ENCODE measurements at regions not wholly inside any gene's neighbourhood (a gene's known extent, or its start where the extent isn't known, plus 50 kb on each side); places are given as distances from the start of the nearest gene placed in this dataset.

- in situ Hi-C loops (cut with MboI; ENCODE audit: low pct_unique_long_range_greater_than_20kb, low sequenced_read_pairs, unreplicated experiment), result no loop called here
- DNase-seq (ENCODE audit: low spot score), result no peak
- TF ChIP-seq CTCF (IDR thresholded peaks at IDR 0.05; ENCODE audit: extremely low read depth, insufficient read depth, missing control alignments), result no peak
Measured at GRCh38 chr16:49168126-49168525, 113.5 kb downstream of the CBLN1 start.

GRCh38 chr16:49165025-49165424, 116.6 kb downstream of the CBLN1 start:
- in situ Hi-C loops (cut with MboI; ENCODE audit: low pct_unique_long_range_greater_than_20kb, low sequenced_read_pairs, unreplicated experiment), result no loop called here
- no peak for TF ChIP-seq CTCF (IDR thresholded peaks at IDR 0.05; ENCODE audit: extremely low read depth, insufficient read depth, missing control alignments)
- no peak for DNase-seq (ENCODE audit: low spot score)

- DNase-seq (ENCODE audit: low spot score), result no peak
- TF ChIP-seq CTCF (IDR thresholded peaks at IDR 0.05; ENCODE audit: extremely low read depth, insufficient read depth, missing control alignments), result no peak
- in situ Hi-C loops (cut with MboI; ENCODE audit: low pct_unique_long_range_greater_than_20kb, low sequenced_read_pairs, unreplicated experiment), result no loop called here
Measured at GRCh38 chr16:49161191-49161590, 120.4 kb downstream of the CBLN1 start.

- no peak for TF ChIP-seq CTCF (IDR thresholded peaks at IDR 0.05; ENCODE audit: extremely low read depth, insufficient read depth, missing control alignments)
- DNase-seq (ENCODE audit: low spot score), result peak; percentile 19
- in situ Hi-C loops (cut with MboI; ENCODE audit: low pct_unique_long_range_greater_than_20kb, low sequenced_read_pairs, unreplicated experiment), result no loop called here
Measured at GRCh38 chr16:49158029-49158642, 123.5 kb downstream of the CBLN1 start.

GRCh38 chr16:49150341-49150740, 131.3 kb downstream of the CBLN1 start:
- no peak for TF ChIP-seq CTCF (IDR thresholded peaks at IDR 0.05; ENCODE audit: extremely low read depth, insufficient read depth, missing control alignments)
- DNase-seq (ENCODE audit: low spot score), result no peak
- in situ Hi-C loops (cut with MboI; ENCODE audit: low pct_unique_long_range_greater_than_20kb, low sequenced_read_pairs, unreplicated experiment), result no loop called here

- DNase-seq (ENCODE audit: low spot score), result no peak
- in situ Hi-C loops (cut with MboI; ENCODE audit: low pct_unique_long_range_greater_than_20kb, low sequenced_read_pairs, unreplicated experiment), result no loop called here
- no peak for TF ChIP-seq CTCF (IDR thresholded peaks at IDR 0.05; ENCODE audit: extremely low read depth, insufficient read depth, missing control alignments)
Measured at GRCh38 chr16:49148410-49148809, 133.2 kb downstream of the CBLN1 start.

GRCh38 chr16:49140618-49141017, 141.0 kb downstream of the CBLN1 start:
- no peak for TF ChIP-seq CTCF (IDR thresholded peaks at IDR 0.05; ENCODE audit: extremely low read depth, insufficient read depth, missing control alignments)
- no peak for DNase-seq (ENCODE audit: low spot score)
- in situ Hi-C loops (cut with MboI; ENCODE audit: low pct_unique_long_range_greater_than_20kb, low sequenced_read_pairs, unreplicated experiment), result no loop called here
